ENCODE measurements at regions not wholly inside any gene's neighbourhood (a gene's known extent, or its start where the extent isn't known, plus 50 kb on each side); places are given as distances from the start of the nearest gene placed in this dataset.

GRCh38 chr2:147709655-147710054, 135.2 kb upstream of the ACVR2A start:
- DNase-seq = no peak

GRCh38 chr2:147703171-147703570, 141.7 kb upstream of the ACVR2A start:
- no peak for DNase-seq

- no peak for DNase-seq
These were observed 146.7 kb upstream of the ACVR2A start for GRCh38 chr2:147698166-147698565.

- no peak for DNase-seq
These were observed 148.4 kb upstream of the ACVR2A start for GRCh38 chr2:147696426-147696825.

- no peak for DNase-seq
These were observed 155.5 kb upstream of the ACVR2A start for GRCh38 chr2:147689220-147689909.

GRCh38 chr2:147688242-147688641, 156.6 kb upstream of the ACVR2A start:
- DNase-seq = no peak

- DNase-seq = no peak
These were observed 158.5 kb upstream of the ACVR2A start for GRCh38 chr2:147686365-147686764.

GRCh38 chr2:147684903-147685302, 159.9 kb upstream of the ACVR2A start:
- no peak for DNase-seq

GRCh38 chr2:147683380-147683779, 161.4 kb upstream of the ACVR2A start:
- no peak for DNase-seq

- DNase-seq = no peak
These were observed 163.7 kb upstream of the ACVR2A start for GRCh38 chr2:147681093-147681492.

GRCh38 chr2:147679955-147680531, 164.8 kb upstream of the ACVR2A start:
- DNase-seq = no peak

GRCh38 chr2:147679191-147679954, 165.5 kb upstream of the ACVR2A start:
- DNase-seq = no peak

- no peak for DNase-seq
These were observed 179.7 kb upstream of the ACVR2A start for GRCh38 chr2:147665105-147665504.

GRCh38 chr2:147663962-147664361, 180.9 kb upstream of the ACVR2A start:
- no peak for DNase-seq

GRCh38 chr2:147663153-147663961, 181.5 kb upstream of the ACVR2A start:
- DNase-seq = no peak

- no peak for DNase-seq
These were observed 182.6 kb upstream of the ACVR2A start for GRCh38 chr2:147662221-147662620.

GRCh38 chr2:147660680-147661079, 184.1 kb upstream of the ACVR2A start:
- no peak for DNase-seq

- no peak for DNase-seq
These were observed 185.8 kb upstream of the ACVR2A start for GRCh38 chr2:147659051-147659450.

GRCh38 chr2:147657086-147658000, 187.5 kb upstream of the ACVR2A start:
- DNase-seq = no peak

GRCh38 chr2:147649998-147650397, 194.8 kb upstream of the ACVR2A start:
- DNase-seq = no peak

GRCh38 chr2:147649286-147649685, 195.5 kb upstream of the ACVR2A start:
- DNase-seq = no peak

GRCh38 chr2:147648471-147648870, 196.4 kb upstream of the ACVR2A start:
- DNase-seq = no peak
